Right lobe of liver (tissue), 4 donors: ENCODE measurements at regions not wholly inside any gene's neighbourhood (a gene's known extent, or its start where the extent isn't known, plus 50 kb on each side); places are given as distances from the start of the nearest gene placed in this dataset.

Experiments
- POLR2A ChIP-seq: fragments of 450-650 bp; IDR thresholded peaks from one replicate; pipeline ENCODE4 v1.6.1; 2017; ENCODE audit warnings: antibody characterized with exemption, mild to moderate bottlenecking
- TF ChIP-seq, protein P1 (sequence below), 4 donors: fragments of 200-600 bp in 3 of 4; fragments of 450-650 bp in 1 of 4; IDR thresholded peaks; one replicate each; pipeline versions ENCODE4 v1.5.1 to v1.8.0; 2016 to 2022; ENCODE audit warnings: antibody characterized with exemption in 4 of 4, mild to moderate bottlenecking in 2 of 4
- donor health status: DM: no; HTN: no; CAD: no.
- donor health status: DM: no; HTN: no; CAD: no.
- donor health status: DM: no; HTN: yes; CAD: no.

DNA sequence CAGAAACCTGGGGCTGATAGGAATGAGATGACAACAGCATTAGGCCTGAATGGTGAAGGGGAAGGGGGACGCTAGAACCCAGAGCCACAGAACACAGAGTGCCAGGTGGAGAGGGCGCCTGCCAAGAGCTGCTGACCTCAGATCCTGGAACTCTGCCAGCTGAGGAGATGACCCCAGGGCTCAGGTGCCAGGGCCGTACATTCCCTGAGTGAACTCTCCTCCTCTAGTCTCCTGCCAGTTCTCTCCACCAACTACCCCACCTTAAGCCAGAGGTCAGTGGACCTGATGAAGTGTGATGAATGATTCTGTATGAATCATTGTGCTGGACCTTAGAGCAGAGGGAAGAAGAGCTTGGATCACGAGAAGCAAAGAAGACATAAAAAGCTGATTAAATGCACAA, 1582.2 kb upstream of the ACVR2A start:
- TF ChIP-seq, protein P1, sequence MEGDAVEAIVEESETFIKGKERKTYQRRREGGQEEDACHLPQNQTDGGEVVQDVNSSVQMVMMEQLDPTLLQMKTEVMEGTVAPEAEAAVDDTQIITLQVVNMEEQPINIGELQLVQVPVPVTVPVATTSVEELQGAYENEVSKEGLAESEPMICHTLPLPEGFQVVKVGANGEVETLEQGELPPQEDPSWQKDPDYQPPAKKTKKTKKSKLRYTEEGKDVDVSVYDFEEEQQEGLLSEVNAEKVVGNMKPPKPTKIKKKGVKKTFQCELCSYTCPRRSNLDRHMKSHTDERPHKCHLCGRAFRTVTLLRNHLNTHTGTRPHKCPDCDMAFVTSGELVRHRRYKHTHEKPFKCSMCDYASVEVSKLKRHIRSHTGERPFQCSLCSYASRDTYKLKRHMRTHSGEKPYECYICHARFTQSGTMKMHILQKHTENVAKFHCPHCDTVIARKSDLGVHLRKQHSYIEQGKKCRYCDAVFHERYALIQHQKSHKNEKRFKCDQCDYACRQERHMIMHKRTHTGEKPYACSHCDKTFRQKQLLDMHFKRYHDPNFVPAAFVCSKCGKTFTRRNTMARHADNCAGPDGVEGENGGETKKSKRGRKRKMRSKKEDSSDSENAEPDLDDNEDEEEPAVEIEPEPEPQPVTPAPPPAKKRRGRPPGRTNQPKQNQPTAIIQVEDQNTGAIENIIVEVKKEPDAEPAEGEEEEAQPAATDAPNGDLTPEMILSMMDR (IDR thresholded peaks at IDR 0.05): no peak
- TF ChIP-seq POLR2A: no peak
